HEK293T (cell line): ENCODE measurements at regions not wholly inside any gene's neighbourhood (a gene's known extent, or its start where the extent isn't known, plus 50 kb on each side); places are given as distances from the start of the nearest gene placed in this dataset.

Experiments used
- ARNT ChIP-seq: fragments of 450-650 bp; IDR thresholded peaks from 2 replicates; pipeline ENCODE4 v1.6.1; 2017; ENCODE audit warnings: mild to moderate bottlenecking
- BHLHE40 ChIP-seq: fragments of 450-650 bp; IDR thresholded peaks from 2 replicates; pipeline ENCODE4 v1.6.1; 2016; ENCODE audit warnings: mild to moderate bottlenecking, moderate library complexity, borderline replicate concordance
- ELF4 ChIP-seq: fragments of 450-650 bp; IDR thresholded peaks from 2 replicates; pipeline ENCODE4 v1.6.1; 2017; ENCODE audit warnings: antibody characterized with exemption
- FOXA1 ChIP-seq: fragments of 450-650 bp; IDR thresholded peaks from 2 replicates; pipeline ENCODE4 v1.6.1; 2016; ENCODE audit warnings: mild to moderate bottlenecking
- FOXK2 ChIP-seq: fragments of 450-650 bp; IDR thresholded peaks from 2 replicates; pipeline ENCODE4 v1.6.1; 2016; ENCODE audit warnings: mild to moderate bottlenecking
- FOXM1 ChIP-seq: fragments of 450-650 bp; IDR thresholded peaks from 2 replicates; pipeline ENCODE4 v1.6.1; 2017; ENCODE audit warnings: mild to moderate bottlenecking, borderline replicate concordance
- HDGF ChIP-seq: fragments of 450-650 bp; IDR thresholded peaks from 2 replicates; pipeline ENCODE4 v1.6.1; 2017; ENCODE audit warnings: antibody characterized with exemption, borderline replicate concordance
- L3MBTL2 ChIP-seq: fragments of 450-650 bp; conservative IDR thresholded peaks from 2 replicates; pipeline ENCODE4 v1.6.1; 2016; ENCODE audit warnings: mild to moderate bottlenecking
- LEF1 ChIP-seq: fragments of 450-650 bp; IDR thresholded peaks from 2 replicates; pipeline ENCODE4 v1.6.1; 2017; ENCODE audit warnings: mild to moderate bottlenecking, borderline replicate concordance
- SP1 ChIP-seq: fragments of 450-650 bp; IDR thresholded peaks from 2 replicates; pipeline ENCODE4 v1.6.1; 2017
- SUZ12 ChIP-seq: fragments of 450-650 bp; IDR thresholded peaks from 2 replicates; pipeline ENCODE4 v1.6.1; 2016; ENCODE audit warnings: mild to moderate bottlenecking

DNA sequence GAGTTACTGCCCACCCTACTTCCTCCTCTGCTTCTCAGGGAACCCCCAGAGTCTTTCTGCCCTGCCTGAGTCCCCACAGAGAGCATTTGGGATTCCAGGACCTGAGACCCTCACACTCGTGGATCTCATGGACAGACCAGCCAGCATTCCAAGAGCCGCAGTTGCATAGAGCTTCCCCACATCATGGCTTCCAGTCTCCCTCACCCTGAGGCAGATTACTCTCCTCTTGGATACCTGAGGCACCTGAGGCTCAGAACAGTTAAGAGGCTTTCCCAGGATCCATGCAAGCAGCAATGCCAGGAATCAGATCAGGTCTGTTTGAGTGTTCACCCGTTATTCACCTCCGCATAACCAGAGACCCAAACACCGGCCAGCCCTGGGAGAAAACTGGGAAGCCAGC, 102.2 kb downstream of the TRIM29 start:
- no peak for TF ChIP-seq FOXM1
- TF ChIP-seq L3MBTL2 = no peak
- TF ChIP-seq ELF4 = no peak
- no peak for TF ChIP-seq HDGF
- TF ChIP-seq SUZ12 = no peak
- no peak for TF ChIP-seq FOXK2
- TF ChIP-seq SP1 = no peak
- TF ChIP-seq LEF1 = no peak
- no peak for TF ChIP-seq BHLHE40
- no peak for TF ChIP-seq FOXA1
- no peak for TF ChIP-seq ARNT
